Astrocyte of the spinal cord (primary cell): ENCODE measurements at regions not wholly inside any gene's neighbourhood (a gene's known extent, or its start where the extent isn't known, plus 50 kb on each side); places are given as distances from the start of the nearest gene placed in this dataset.
A peak's percentile ranks its signal among the peaks of the same experiment; 100 is the strongest.

Source experiments
- DNase-seq: peaks from one replicate; pipeline ENCODE4 v3.0.0; 2011; ENCODE audit warnings: low read depth, low spot score
- H3K4me3 ChIP-seq: 2 replicates; pipeline ENCODE4 v1.5.1; 2011; ENCODE audit warnings: low read depth, mild to moderate bottlenecking, low read length, moderate library complexity
- in situ Hi-C: cut with HindIII; loops from 2 replicates; pipeline ENCODE4 v1.10.0; 2017; ENCODE audit warnings: low sequenced_read_pairs
- TF ChIP-seq, protein P1 (sequence below): IDR thresholded peaks from 2 replicates; pipeline ENCODE4 v1.5.1; 2012; ENCODE audit warnings: low read depth, mild to moderate bottlenecking, low read length, inconsistent platforms

GRCh38 chr22:22106855-22107254, 124.3 kb upstream of the TOP3B start:
- DNase-seq = no peak
- in situ Hi-C loops = no loop called here
- TF ChIP-seq, protein P1, sequence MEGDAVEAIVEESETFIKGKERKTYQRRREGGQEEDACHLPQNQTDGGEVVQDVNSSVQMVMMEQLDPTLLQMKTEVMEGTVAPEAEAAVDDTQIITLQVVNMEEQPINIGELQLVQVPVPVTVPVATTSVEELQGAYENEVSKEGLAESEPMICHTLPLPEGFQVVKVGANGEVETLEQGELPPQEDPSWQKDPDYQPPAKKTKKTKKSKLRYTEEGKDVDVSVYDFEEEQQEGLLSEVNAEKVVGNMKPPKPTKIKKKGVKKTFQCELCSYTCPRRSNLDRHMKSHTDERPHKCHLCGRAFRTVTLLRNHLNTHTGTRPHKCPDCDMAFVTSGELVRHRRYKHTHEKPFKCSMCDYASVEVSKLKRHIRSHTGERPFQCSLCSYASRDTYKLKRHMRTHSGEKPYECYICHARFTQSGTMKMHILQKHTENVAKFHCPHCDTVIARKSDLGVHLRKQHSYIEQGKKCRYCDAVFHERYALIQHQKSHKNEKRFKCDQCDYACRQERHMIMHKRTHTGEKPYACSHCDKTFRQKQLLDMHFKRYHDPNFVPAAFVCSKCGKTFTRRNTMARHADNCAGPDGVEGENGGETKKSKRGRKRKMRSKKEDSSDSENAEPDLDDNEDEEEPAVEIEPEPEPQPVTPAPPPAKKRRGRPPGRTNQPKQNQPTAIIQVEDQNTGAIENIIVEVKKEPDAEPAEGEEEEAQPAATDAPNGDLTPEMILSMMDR = no peak
- H3K4me3 ChIP-seq = no peak overlapping the region

- H3K4me3 ChIP-seq = no peak overlapping the region
- no peak for DNase-seq
- TF ChIP-seq, protein P1 = no peak
- in situ Hi-C loops = no loop called here
These were observed 122.8 kb upstream of the TOP3B start for GRCh38 chr22:22105364-22105763.

DNA sequence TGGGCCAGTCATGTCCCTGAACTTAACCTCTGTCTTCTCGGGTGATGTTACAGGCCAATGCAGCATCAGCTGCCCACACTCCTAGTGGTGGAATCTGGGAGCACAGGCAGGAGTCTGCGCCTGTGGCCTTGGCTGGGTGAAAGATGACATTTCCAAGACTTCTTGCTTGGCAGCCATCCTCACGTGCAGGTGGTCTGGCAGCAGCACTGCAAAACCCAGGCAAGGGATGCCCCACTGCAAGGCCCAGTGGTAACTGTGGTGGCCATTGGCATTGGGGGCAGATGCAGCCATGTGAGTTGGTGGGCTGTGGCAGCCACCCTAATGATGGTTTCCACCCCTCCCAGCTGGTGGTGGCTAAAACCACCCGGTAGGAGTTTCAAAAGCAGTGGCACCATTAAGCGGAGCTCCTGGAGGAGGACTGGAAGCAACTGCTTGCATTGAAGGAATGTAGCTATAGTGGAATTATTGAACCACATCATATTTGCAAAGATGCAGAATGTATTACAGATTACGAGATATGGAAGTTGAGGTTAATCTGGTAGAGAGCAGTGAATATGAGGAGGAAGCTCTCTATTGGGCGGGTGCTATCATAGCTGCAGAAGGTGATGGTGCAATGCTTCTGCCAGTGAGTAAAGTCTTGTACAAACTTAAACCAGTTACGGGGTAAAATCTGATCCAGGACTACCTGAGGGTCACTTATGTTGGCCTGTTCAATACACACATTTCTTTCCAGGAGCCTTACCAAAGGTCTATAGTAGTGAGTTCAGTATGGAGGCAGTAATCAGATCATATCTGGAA, 120.7 kb upstream of the TOP3B start:
- H3K4me3 ChIP-seq = no peak overlapping the region
- in situ Hi-C loops = no loop called here
- TF ChIP-seq, protein P1 = peak; percentile 46
- DNase-seq = no peak

DNA sequence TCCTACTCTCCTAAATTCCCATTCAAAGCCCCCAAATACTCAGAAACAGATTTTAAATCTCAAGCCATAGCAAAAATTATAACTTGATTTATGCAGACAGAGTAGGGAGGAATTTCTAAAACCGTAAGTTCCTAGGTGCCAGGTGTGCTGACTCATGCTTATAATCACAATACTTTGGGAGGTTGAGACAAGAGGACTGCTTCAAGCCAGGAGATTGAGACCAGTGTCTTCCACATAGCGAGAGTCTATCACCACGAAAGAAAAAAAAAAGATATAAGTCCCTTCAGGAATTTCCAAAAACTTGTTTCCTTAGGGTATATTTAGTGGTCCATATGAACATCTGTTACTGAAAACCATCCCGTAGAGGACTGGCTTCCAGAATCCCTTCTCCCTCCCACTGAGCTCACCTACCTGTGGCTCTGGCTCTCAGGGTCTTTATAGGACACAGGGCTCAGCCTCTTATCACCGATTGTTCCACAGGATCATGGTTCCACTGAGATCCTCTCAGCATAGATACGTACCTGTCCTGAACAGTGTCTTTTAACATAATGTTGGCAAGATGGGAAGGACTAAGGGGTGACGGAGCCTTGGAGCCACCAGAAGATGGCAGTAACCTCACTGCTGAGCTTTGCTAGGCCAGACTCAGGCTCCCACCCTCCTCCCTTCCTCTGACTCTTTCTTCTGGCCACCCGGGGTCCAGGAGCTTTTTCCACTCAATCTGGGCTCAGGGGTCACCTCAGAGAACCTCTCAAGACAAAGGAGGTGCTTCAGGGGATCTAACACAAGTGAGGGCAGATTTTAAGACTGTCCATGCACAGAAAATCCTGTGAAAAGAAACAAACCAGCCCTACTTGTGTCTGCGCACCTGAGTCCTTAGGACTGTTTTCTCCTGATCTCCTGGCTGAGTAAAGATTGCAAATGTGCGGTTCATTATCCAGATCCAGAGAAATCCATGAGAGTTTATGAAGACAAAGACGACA, 117.5 kb upstream of the TOP3B start:
- TF ChIP-seq, protein P1 = peak; percentile 63
- H3K4me3 ChIP-seq = no peak overlapping the region
- in situ Hi-C loops = no loop called here
- no peak for DNase-seq

DNA sequence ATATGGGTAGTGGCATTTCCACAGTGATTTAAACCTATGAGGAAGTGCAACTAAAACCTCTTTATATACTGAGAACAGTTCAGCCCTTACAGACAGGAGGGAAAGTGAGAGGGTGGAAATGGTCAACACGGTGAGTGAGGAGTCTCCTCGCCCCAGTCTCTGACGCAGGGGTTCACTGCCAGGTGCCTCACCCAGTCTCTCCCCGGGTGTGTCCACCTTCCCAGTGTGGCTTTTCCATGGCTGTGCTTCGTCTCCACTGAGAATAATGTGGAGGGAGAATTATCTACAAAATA, 116.6 kb upstream of the TOP3B start:
- TF ChIP-seq, protein P1 = no peak
- H3K4me3 ChIP-seq = no peak overlapping the region
- DNase-seq = no peak
- in situ Hi-C loops = no loop called here

GRCh38 chr22:22098457-22099193, 116.0 kb upstream of the TOP3B start:
- TF ChIP-seq, protein P1 = no peak
- no peak overlapping the region for H3K4me3 ChIP-seq
- no peak for DNase-seq
- in situ Hi-C loops = no loop called here
